Activated CD8-positive, alpha-beta memory T cell treated with anti-CD3 and anti-CD28 coated beads for 1 hour (primary cell): ENCODE measurements at regions not wholly inside any gene's neighbourhood (a gene's known extent, or its start where the extent isn't known, plus 50 kb on each side); places are given as distances from the start of the nearest gene placed in this dataset.
A peak's percentile ranks its signal among the peaks of the same experiment; 100 is the strongest.

ENCODE experiments used
- DNase-seq, 2 donors: peaks; one replicate each; pipeline ENCODE4 v3.0.0-alpha.2; 2020; ENCODE audit warnings: low read depth in 1 of 2; ENCODE audit errors: extremely low read depth in 1 of 2

DNA sequence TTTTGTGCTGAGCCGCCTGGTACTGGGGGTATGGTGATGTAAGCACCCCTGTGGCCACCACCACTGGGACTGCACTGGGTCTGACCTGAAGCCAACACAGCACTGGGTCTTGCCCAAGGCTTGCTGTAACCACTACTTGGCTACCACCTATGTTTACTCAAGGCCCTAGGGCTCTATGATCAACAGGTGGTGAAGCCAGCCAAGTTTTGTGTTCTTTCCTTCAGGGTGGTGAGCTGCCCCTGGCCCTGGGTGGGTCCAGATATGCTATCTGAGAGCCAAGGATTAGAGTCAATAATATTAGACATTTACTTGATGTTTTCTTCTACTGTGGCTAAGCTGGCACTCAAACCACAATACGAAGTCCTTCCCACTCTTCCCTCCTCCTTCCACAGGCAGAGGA lies 55.1 kb upstream of the PAGE4 start:
- DNase-seq: no peak

DNA sequence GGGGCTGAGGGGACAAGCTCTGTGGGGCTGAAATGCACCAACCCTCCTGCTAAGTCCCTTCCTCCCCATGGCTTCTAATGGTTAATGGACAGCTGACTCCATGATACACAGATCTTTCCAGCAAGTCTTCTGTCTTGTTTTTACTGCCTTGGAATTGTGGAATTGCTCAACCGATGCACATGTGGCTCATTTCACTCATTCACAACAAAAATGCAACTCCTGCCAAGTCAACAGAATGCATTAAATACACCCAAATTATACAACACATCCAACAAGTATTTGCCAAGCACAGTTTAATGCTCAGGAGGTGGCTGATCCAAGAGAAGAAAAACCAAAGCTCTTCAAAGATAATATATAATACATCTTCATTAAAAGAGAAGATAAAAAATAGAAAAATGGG lies 61.9 kb upstream of the PAGE4 start:
- no peak for DNase-seq

DNA sequence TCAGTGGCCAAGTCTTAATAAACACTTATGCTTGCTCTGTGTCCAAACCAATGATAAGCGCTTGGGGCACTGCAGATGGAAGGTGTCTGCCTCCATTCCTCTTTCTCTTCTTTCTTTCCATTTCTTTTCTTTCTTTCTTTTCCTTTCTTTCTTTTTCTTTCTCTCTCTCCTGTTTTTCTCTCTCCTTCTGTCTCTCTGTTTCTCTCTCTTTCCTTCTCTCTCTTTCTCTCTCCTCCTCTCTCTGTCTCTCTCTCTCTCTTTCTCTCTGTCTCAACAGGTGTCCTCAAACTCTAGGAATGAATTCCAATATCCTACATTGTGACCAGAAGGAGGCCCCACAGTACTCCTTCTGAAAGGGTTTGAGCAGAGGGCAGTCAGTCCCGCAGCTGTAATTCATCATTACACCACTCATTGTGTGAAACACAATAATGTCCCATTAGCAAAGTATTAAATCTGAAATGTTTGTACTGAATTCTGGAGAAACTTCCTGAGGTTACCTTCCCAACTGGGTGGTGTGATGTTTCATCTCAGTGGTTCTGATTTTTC lies 66.5 kb upstream of the PAGE1 start:
- no peak for DNase-seq

DNA sequence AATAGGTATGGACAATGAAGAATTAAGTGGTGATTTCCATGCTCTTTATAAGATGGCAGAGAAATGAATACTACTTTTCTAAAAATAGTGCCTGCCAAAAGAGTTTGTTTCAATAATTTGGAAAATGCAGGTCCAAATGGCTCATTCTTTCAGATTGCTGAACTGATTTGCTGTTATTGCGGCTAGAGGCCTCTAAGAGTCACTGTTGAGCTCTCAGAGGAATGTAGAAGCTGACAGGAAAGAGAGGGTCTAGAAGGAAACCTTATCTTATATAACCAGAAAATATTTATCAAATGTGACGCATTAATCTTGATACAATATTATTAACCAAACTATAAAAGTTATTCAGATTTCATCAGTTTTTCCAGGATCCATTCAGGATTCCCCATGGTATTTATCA lies 65.7 kb upstream of the PAGE1 start:
- no peak for DNase-seq

DNA sequence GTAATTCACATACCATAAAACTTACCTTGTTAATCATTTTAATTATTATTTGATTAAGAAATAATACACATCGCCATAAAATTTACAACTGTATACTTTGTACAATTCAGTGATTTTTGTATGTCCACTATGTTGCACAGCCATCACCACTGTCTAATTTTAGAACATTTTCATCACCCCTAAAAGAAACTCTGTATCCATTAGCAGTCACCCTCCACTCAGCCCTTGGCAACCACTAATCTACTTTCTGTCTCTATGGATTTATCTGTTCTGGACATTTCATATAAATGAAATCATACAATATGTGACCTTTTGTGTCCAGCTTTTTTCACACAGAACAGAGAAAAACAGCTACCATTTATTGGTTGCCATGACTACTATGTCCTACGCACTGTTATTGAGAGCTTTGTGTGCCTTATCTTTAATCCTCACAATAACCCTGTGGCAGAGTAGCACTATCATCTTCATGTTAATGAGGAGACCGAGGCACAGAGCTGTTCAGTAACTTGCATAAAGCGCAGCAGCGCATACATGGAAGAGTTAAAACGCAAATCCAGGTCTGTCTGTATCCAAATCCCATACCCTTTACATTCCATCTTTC lies 64.6 kb upstream of the PAGE1 start:
- DNase-seq: no peak

DNA sequence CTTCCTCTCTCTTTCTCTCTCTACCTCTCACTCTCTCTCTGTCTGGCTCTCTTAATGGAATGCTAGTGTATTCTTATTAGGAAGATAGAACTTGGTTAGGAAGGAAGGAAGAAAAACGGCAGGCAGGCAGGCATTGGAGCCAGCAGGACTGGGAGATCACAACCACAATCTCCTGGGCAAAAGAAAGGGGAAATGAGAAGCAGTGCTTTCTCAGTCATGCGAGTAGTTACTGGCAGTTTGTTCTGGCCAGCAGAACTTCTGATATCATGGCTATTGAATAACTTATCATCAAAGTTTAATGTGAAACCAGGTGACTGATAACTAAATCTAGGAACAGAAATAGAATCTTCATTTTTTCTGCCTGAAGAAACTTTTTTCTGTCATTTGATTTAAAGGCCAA lies 60.9 kb upstream of the PAGE1 start:
- no peak for DNase-seq

DNA sequence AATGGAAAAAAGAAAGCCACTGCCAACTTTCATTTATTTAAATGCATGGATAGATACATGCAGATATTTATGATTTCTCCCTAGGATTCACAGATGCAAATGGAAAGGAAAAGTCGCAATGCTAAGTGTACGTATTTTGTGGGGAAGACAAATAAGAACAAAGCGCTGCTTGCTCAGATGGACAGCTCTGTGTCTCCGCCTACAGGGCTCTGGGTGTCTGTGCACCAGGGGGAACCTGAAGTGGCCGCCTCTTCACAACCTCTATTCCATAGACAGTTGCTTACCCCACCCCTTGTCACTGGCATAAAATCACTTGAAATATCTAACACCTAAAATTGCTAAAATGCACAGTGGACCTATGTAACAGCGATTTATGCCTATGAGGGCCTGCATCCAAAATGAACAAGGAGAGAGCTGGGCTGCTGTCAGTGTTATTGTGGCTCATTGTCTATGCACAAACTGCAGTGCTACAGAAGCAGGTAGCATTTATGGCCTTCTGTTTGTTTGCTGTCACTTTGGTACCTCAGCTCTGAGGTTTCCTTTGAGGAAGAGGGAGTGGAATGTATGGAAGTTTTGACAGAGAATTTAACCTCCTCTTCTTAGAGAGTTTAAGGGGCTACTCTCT lies 58.6 kb upstream of the PAGE1 start:
- DNase-seq: peak in 1 of 2 donors; percentile 4

DNA sequence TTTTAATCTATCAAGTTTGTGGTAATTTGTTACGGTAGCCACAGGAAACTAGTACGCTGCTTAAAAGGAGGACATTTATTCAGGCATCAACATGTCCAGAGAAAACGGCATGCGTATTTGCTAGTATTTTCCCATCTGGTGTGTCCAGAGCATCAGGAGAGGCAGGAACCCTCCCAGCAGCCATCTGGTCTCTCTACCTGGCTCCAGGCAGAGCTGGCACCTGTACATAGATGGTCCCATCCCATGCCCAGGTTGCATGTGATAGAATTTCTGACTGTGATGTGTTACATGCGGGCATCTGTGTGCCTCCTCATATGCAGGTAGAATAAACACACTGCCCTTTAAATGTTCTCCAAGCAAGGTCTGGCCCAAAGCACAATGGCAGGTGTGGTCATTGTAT lies 57.9 kb upstream of the PAGE1 start:
- DNase-seq: no peak

DNA sequence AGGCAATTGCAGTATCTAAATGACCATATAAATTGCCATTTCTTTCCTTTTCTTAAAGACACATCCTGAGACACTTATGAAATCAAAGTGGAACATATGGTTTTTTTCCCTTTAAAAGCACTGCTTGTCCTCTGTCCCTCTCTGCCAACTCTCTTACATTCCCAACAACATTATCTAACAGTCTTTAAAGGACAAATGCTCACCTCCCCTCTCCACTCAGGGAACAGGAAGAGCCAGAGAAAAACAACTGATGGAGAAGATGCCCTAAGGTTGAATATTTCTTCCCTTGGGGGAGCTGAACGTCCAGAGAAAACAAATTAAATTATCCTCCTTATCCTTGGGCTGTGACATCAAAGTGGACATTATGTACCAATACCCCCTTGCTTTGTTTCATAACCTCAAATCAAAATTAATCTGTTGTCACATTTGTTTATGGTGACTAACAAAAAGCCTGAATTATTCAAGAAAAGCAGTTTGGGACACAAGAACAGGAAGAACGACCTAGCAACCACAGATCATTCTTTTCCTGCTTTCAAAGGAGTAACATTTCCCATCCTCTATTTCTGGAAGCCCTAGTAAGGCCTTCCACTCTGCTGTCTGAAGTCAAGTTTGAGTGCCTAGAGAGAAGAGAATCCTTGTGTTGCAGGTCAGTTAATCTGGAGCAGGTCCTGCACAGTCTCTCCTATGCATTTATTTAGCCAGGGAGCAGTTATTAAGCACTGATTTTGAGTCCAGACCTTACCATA lies 52.6 kb upstream of the PAGE1 start:
- no peak for DNase-seq

DNA sequence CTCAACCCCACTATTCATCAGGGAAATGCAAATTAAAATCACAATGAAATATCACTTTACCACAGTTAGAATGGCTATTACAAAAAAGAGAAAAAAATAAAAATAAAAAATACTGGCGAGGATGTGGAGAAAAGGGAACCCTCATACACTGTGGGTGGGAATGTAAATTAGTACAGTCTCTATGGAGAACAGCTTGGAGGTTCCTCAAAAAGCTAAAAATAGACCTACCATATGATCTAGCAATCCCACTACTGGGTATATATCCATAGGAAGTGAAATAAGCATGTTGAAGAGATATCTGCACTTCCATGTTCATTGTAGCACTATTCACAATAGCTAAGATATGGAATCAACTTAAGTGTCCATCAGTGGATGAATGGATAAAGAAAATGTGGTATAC lies 50.5 kb upstream of the PAGE1 start:
- no peak for DNase-seq
